HG03342 (cell line): ENCODE measurements at regions not wholly inside any gene's neighbourhood (a gene's known extent, or its start where the extent isn't known, plus 50 kb on each side); places are given as distances from the start of the nearest gene placed in this dataset.
A peak's percentile ranks its signal among the peaks of the same experiment; 100 is the strongest.
"Not testable (repeated sequence)": the region's sequence is repeated elsewhere in the genome, so short reads cannot be mapped to it uniquely, and the experiment has no call there.

ENCODE experiments used
- ATAC-seq: cut with Tn5 transposase; IDR thresholded peaks from one replicate; pipeline ENCODE4 v1.9.1; 2021; ENCODE audit warnings: mild to moderate bottlenecking, moderate library complexity; ENCODE audit not compliant: unreplicated experiment

DNA sequence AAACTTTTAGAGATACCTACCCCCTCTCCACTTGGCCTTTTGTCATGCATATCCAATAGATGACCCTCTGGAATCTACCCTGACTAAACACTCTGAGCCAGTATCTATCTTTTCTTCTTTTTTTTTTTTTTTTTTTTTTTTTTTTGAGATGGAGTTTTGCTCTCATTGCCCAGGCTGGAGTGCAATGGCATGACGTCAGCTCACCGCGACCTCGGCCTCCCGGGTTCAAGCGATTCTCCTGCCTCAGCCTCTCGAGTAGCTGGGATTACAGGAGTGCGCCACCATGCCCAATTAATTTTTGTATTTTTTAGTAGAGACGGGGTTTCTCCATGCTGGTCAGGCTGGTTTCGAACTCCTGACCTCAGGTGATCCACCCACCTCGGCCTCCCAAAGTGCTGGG lies 50.8 kb upstream of the GRIN2B start:
- not testable (repeated sequence) for ATAC-seq

DNA sequence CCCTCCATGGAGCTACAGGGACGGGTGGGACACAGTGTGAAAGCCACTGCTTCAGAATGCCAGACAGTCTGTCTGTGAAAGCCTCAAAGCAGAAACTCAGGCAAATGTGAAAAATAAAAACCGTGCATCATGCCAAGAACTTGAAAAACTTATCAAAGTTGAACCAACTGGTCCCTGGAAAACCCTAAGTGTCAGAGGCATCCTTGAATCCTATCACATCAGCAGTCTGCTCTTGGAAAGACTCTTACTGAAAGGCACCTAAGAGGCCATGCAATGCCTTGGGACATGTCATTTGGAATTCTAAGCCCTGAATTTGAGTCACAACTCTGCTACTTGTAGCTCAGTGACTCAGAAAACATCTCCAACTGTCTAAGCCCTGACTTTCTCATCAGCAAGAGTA lies 62.4 kb upstream of the GRIN2B start:
- ATAC-seq = no peak

GRCh38 chr12:14048941-14049545 lies 67.6 kb upstream of the GRIN2B start:
- ATAC-seq = no peak

DNA sequence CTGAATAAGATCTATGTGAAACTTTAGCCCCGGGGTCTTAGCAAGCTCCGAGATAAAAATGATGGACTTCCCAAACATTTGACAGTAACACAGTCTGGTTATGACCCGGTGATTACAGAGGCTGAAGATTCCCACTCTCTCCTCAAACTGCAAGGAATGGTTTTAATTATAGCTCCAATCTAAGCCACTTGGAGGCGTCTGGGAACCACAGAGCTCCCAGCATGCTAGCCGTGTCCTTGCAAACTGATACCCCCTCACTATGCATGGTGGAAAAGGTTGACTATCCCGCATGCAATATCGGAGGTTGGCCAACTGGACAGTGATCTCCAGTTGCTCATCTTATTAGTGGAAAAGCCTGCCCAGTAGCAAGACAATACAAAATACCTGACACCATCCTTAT lies 76.5 kb upstream of the GRIN2B start:
- no peak for ATAC-seq

DNA sequence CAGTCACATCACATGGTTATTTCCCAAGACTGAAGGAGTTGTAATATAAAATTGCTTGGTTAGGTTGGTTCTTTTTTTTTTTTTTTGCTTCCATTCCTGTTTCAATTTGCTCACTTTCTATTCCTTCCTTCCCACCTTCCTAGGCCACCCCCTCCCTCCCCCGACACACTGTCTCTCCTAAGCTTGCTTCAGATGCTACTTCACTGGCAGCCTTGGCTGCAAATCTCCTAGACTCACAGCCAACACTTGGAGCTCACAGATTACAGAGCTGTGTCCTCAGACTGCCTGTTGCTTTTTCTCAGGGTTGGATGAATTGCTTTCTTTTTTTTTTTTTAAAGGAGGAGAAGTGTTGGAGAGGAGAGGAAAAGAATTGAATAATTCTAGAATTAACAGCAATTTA lies 77.3 kb upstream of the GRIN2B start:
- no peak for ATAC-seq

DNA sequence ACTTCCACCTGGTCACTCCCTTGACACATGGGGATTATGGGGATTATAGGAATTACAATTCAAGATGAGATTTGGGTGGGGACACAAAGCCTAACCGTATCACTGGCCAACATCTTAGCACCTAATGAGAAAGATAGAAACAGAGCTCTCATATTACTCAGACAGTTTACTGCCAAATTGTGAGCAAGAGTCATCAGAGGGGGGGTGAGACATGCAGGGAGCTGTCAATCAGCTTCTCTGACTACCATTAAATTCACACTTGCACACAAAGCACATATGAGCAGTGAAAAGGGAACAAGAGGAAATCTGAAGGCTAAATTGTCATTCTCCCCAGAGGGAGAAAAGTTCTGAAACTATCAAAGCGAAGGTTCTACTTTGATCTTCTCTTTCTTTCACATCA lies 78.1 kb upstream of the GRIN2B start:
- no peak for ATAC-seq

DNA sequence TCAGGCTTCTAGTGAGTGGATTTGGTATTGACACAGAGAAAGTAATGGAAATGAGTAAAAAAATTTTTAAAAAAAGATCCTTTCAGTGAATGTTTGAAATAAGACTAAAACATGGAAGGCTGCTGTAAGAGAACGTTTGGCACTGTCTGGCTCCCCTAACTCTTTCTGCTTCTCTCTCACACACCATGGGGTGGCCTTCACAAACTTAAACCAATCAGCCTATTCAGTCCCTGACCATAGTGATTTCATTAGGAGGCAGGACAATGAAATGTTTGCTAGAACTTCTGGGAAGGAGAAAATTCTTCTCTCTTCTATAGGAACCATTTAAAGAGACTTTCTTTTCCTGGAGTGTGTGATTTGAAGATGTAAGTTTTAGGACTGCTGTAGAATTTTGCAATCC lies 84.2 kb upstream of the GRIN2B start:
- no peak for ATAC-seq

DNA sequence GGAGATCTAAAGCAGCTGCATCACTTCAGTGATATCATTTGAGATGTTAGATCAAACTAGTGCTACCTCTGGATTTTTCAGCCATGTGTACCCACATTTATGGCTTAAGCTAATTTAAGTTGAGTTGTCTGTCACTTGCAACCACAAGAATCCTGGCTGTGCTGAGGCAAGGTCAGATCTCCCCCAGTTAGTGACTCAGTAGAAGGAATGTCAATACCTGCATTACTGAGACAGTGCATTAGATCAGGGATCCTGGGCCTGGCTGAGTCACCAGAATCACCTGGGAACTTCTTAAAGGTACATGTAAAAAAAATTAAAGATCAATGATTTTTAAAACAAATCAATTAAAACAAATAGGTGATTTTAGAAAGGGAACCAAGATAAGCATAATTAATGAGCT lies 84.6 kb upstream of the GRIN2B start:
- no peak for ATAC-seq

DNA sequence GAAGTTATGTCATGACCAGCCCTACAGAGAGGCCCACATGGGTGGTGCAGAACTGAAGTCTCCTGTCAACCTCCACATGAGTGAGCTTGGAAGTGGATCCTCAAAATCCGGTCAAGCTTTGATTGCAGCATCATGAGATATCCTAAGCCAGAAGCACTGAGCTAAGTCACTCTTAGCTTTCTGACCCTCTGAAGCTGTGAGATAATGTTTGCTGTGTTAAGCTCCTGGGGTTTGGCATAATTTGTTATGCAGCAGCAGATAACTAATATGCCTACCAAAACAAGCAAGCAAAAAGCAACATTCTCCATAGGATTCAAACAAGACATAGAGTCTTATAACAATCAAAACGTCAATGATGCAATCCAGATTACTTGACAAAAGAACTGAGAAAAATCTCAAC lies 87.6 kb upstream of the GRIN2B start:
- ATAC-seq = no peak

GRCh38 chr12:14071833-14072232 lies 90.4 kb upstream of the GRIN2B start:
- ATAC-seq = no peak

GRCh38 chr12:14072987-14073386 lies 91.6 kb upstream of the GRIN2B start:
- ATAC-seq = no peak

DNA sequence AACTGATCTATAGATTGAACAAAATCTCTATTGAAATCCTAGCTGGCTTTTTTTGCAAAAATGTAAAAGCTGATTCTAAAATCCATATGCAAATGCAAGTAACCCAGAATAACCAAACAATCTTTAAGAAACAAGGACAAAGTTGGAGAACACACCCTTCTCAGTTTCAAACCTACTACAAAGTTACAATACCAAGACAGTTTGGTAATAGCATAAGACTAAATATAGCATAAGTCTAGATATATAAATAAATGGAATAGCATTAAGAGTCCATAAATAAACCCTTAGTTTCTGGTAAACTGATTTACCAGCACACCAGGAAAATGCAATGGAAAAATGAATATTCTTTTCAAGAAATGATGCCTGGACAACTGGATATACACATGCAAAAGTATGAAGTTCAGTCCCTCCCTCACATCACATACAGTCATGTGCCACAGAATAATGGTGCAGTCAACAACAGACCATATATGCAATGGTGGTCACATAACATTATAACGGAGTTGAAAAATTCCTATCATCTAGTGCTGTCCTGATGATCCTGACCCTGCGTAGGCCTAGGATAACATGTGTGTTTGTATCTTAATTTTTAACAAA lies 94.5 kb upstream of the GRIN2B start:
- no peak for ATAC-seq

GRCh38 chr12:14076538-14076937 lies 95.1 kb upstream of the GRIN2B start:
- ATAC-seq = no peak

GRCh38 chr12:14086838-14087237 lies 105.4 kb upstream of the GRIN2B start:
- ATAC-seq = no peak

GRCh38 chr12:14099994-14100393 lies 118.6 kb upstream of the GRIN2B start:
- no peak for ATAC-seq

DNA sequence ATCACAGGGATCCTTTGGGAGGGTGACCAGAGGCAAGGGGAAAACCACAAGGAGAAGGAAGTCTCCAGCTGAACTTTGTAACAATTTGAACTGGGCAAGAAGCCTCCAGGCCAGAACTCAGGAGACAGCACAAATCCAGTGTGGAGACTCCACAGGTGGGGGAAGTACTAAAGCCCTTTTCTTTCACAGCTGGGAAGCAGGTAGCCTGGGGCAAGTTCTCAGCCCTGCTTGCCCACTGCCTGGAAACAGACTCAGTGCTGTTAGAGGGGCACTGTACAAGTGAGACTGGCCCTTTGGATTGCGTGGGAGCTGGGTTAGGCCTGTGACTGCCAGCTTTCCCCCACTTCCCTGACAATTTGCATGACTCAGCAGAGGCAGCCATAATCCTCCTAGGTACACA lies 120.2 kb upstream of the GRIN2B start:
- ATAC-seq = not testable (repeated sequence)

- peak; percentile 98 for ATAC-seq
Measured at GRCh38 chr12:14111230-14111865, 129.9 kb upstream of the GRIN2B start.

- ATAC-seq = no peak
Measured at GRCh38 chr12:14113031-14113430, 131.6 kb upstream of the GRIN2B start.

- no peak for ATAC-seq
Measured at GRCh38 chr12:14126692-14127091, 145.3 kb upstream of the GRIN2B start.

- no peak for ATAC-seq
Measured at GRCh38 chr12:14129611-14130195, 148.3 kb upstream of the GRIN2B start.

- no peak for ATAC-seq
Measured at GRCh38 chr12:14135996-14136395, 154.6 kb upstream of the GRIN2B start.

- no peak for ATAC-seq
Measured at GRCh38 chr12:14138495-14138894, 157.1 kb upstream of the GRIN2B start.
